Tibial nerve (tissue), 4 donors: ENCODE measurements at regions not wholly inside any gene's neighbourhood (a gene's known extent, or its start where the extent isn't known, plus 50 kb on each side); places are given as distances from the start of the nearest gene placed in this dataset.
"Not testable (repeated sequence)": the region's sequence is repeated elsewhere in the genome, so short reads cannot be mapped to it uniquely, and the experiment has no call there.

Experiments
- DNase-seq, 2 donors: peaks; one replicate each; pipeline ENCODE4 v3.0.0-alpha.2; 2019; ENCODE audit warnings: low spot score in 2 of 2
- H3K27ac ChIP-seq, 4 donors: fragments of 200-600 bp; sonication (generic) in 3 of 4; one replicate each; pipeline ENCODE4 v1.5.1; 2017 to 2019; ENCODE audit warnings: mild to moderate bottlenecking in 1 of 4
- H3K27me3 ChIP-seq, 2 donors: fragments of 200-600 bp; sonication (generic) in 1 of 2; one replicate each; pipeline versions ENCODE4 v1.5.1 to v1.6.0; 2017 to 2019
- H3K36me3 ChIP-seq, 3 donors: fragments of 200-600 bp; sonication (generic); one replicate each; pipeline ENCODE4 v1.5.1; 2018 to 2019
- H3K4me1 ChIP-seq, 4 donors: fragments of 200-600 bp; sonication (generic) in 3 of 4; one replicate each; pipeline ENCODE4 v1.5.1; 2017 to 2019
- H3K4me3 ChIP-seq, 4 donors: fragments of 200-600 bp; sonication (generic) in 3 of 4; one replicate each; pipeline ENCODE4 v1.5.1; 2017 to 2019; ENCODE audit warnings: mild to moderate bottlenecking in 1 of 4, moderate library complexity in 1 of 4
- H3K9me3 ChIP-seq, 4 donors: fragments of 200-600 bp; sonication (generic) in 3 of 4; one replicate each; pipeline ENCODE4 v1.5.1; 2017 to 2019
- CTCF ChIP-seq, 5 experiments: fragments of 200-600 bp in 3 of 5; fragments of 450-650 bp in 2 of 5; sonication (generic) in 3 of 5; IDR thresholded peaks; one replicate each; pipeline ENCODE4 v1.5.1; 2016 to 2019; ENCODE audit warnings: antibody characterized with exemption in 5 of 5, mild to moderate bottlenecking in 3 of 5, moderate library complexity in 2 of 5
- EP300 ChIP-seq, 2 donors: sonication (generic); formaldehyde crosslinking; IDR thresholded peaks; one replicate each; pipeline ENCODE4 v1.6.1; 2017; ENCODE audit warnings: antibody characterized with exemption in 2 of 2, mild to moderate bottlenecking in 1 of 2
- POLR2A ChIP-seq, 2 donors: fragments of 450-650 bp; IDR thresholded peaks; one replicate each; pipeline ENCODE4 v1.6.1; 2017; ENCODE audit warnings: antibody characterized with exemption in 2 of 2, mild to moderate bottlenecking in 2 of 2, moderate library complexity in 2 of 2
- WGBS, 2 donors: methylation state at CpG; one replicate each; pipeline ENCODE4 v1.1.5; 2018; 5-methylcytosine and 5-hydroxymethylcytosine counted together

GRCh38 chr10:65083222-65083621 lies 1562.0 kb downstream of the REEP3 start:
- no peaks in the 10 kb centered on the region for H3K4me1 ChIP-seq
- no peak for DNase-seq
- H3K27ac ChIP-seq, result no peak overlapping the region
- TF ChIP-seq EP300 (IDR thresholded peaks at IDR 0.05), result no peak
- TF ChIP-seq CTCF (IDR thresholded peaks at IDR 0.05), result no peak
- TF ChIP-seq POLR2A (IDR thresholded peaks at IDR 0.05), result no peak
- H3K36me3 ChIP-seq, result no peaks in the 10 kb centered on the region
- H3K27me3 ChIP-seq, result no peaks in the 10 kb centered on the region
- WGBS, 2 donors, result 72% methylated on average over 6 of the region's 6 CpGs; no CpG with 5 or more reads in 1 of the 2 donors
- H3K4me3 ChIP-seq, result no peak overlapping the region
- peaks cover 0 to 42% (median 0%) of the 10 kb centered on the region in 4 donors for H3K9me3 ChIP-seq

DNA sequence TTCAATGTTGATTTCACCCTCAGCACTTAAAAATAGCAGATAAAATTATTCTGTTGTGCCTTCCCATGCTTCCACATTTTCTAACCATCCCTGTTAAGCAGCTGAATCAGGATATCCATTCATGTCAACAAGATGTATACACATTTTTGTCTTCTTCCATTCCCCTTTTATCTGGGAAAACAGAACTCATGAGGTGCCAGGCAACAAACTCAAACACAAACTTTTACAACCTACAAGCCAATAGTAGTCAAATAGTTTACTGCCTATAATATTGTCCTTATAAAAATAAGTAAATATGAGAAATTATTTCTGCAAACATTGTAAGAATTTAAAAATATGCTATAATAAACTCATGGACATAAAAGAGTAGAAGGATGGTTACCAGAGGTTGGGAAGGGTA lies 1569.8 kb downstream of the REEP3 start:
- TF ChIP-seq POLR2A (IDR thresholded peaks at IDR 0.05) (no peak), EP300 (IDR thresholded peaks at IDR 0.05) (no peak), CTCF (IDR thresholded peaks at IDR 0.05) (no peak)
- Histone ChIP-seq H3K36me3 (no peaks in the 10 kb centered on the region), H3K9me3 (peaks cover 0 to 13% (median 0%) of the 10 kb centered on the region in 4 donors), H3K27me3 (no peaks in the 10 kb centered on the region), H3K4me1 (no peaks in the 10 kb centered on the region), H3K27ac (no peak overlapping the region), H3K4me3 (no peak overlapping the region)
- no peak for DNase-seq

DNA sequence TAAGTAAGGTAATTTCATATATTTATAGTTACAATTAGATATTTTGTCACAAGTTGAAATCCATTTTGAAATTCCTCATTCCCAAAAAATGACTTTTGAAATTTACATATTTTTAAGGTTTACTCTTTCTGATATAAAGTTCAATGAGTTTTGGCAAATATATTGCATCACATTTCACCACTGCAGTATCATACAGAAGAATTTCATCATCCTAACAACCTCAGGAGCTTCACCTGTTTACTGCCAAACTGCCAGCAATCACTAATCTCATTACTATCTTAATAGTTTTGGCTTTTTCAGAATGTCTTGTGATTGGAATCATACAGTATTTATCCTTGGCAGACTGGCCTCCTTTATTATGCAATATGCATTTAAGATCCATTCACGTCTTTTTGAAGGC lies 1578.9 kb downstream of the REEP3 start:
- DNase-seq, result no peak
- WGBS, 2 donors, result 79 to 80% methylated on average over 1 of the region's 1 CpG
- no peaks in the 10 kb centered on the region for H3K36me3 ChIP-seq

GRCh38 chr10:65100881-65101280 lies 1579.7 kb downstream of the REEP3 start:
- 81 to 97% methylated on average over 4 of the region's 4 CpGs for WGBS, 2 donors
- H3K4me3 ChIP-seq, H3K27ac ChIP-seq, H3K36me3 ChIP-seq, H3K27me3 ChIP-seq, H3K4me1 ChIP-seq, DNase-seq: not testable (repeated sequence)
- peaks cover 0 to 15% (median 0%) of the 10 kb centered on the region in 4 donors for H3K9me3 ChIP-seq

More for the DNA sequence above, 1578.9 kb downstream of the REEP3 start:
- H3K27ac ChIP-seq, result no peak overlapping the region
- H3K4me1 ChIP-seq, result no peaks in the 10 kb centered on the region
- H3K4me3 ChIP-seq, result no peak overlapping the region
- TF ChIP-seq EP300 (IDR thresholded peaks at IDR 0.05) (no peak), CTCF (IDR thresholded peaks at IDR 0.05) (no peak), POLR2A (IDR thresholded peaks at IDR 0.05) (no peak)
- no peaks in the 10 kb centered on the region for H3K27me3 ChIP-seq
- peaks cover 0 to 8% (median 0%) of the 10 kb centered on the region in 4 donors for H3K9me3 ChIP-seq

GRCh38 chr10:65110009-65110408 lies 1588.8 kb downstream of the REEP3 start:
- TF ChIP-seq CTCF (IDR thresholded peaks at IDR 0.05) (no peak), EP300 (IDR thresholded peaks at IDR 0.05) (no peak)
- Histone ChIP-seq H3K4me1 (no peaks in the 10 kb centered on the region), H3K4me3 (no peak overlapping the region), H3K36me3 (no peaks in the 10 kb centered on the region), H3K27ac (no peak overlapping the region), H3K9me3 (peaks cover 0 to 19% (median 0%) of the 10 kb centered on the region in 4 donors), H3K27me3 (no peaks in the 10 kb centered on the region)
- WGBS, 2 donors, result 67 to 71% methylated on average over 2 of the region's 2 CpGs
- no peak for DNase-seq

DNA sequence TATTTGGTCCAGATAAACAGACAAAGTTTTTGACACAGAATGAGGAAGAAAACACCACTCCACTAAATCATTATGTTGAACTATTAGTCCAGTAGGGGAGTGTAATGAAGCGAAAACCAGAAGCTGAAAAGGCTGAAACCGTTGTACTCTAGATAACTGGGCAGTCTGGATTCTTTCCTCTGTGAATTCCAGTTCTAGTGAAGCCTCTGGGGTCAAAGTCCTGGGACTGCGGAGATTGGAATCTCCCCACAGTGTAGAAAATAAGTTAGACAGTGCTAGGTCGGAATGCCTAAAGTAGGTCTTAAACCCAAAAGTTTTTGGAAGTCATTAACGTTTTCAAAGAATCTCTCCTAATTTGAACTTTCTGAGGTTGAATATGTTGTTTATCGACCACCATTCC lies 1589.9 kb downstream of the REEP3 start:
- H3K4me1 ChIP-seq, H3K4me3 ChIP-seq, H3K27me3 ChIP-seq, H3K36me3 ChIP-seq, DNase-seq, H3K27ac ChIP-seq: not testable (repeated sequence)
- WGBS, 2 donors, result 75 to 78% methylated on average over 6 of the region's 6 CpGs
- H3K9me3 ChIP-seq, result peaks cover 0 to 10% (median 0%) of the 10 kb centered on the region in 4 donors
